Activated CD4-positive, CD25-positive, alpha-beta regulatory T cell treated with anti-CD3 and anti-CD28 coated beads, Interleukin-2, amount 50 U/mL, for 16 hours (primary cell): ENCODE measurements at regions not wholly inside any gene's neighbourhood (a gene's known extent, or its start where the extent isn't known, plus 50 kb on each side); places are given as distances from the start of the nearest gene placed in this dataset.
"Not testable (repeated sequence)": the region's sequence is repeated elsewhere in the genome, so short reads cannot be mapped to it uniquely, and the experiment has no call there.

Experiments
- DNase-seq: peaks from one replicate; pipeline ENCODE4 v3.0.0-alpha.2; 2020; ENCODE audit warnings: low read depth, low spot score

DNA sequence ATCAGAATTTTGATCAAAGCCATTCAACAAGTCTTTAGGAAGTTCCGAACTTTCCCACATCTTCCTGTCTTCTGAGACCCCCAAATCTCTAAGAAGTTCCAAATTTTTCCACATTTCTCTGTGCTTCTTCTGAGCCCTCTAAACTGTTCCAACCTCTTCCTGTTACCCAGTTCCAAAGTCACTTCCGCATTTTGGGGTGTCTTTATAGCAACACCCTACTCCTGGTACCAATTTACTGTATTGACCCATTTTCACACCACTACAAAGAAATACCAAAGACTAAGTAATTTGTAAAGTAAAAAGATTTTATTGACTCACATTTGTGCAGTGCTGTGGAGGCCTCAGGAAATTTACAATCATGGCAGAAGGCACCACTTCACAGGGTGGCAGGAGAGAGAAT, 385.8 kb upstream of the GHITM start:
- DNase-seq: no peak

DNA sequence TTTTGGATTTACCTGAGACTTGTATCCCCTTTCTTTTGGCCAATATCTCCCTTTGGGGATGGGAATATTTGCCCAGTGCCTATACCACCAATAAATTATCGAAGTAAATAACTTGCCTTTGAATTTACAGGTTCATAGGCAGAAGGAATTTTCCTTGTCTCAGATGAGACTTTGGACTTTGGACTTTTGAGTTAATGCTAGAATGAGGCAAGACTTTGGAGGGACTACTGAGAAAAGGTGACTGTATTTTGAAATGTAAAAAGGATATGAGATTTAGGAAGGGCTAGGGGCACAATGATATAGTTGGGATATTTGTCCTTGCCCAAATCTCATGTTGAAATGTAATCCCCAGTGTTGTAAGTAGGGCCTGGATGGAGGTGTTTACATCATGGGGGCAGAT, 384.5 kb upstream of the GHITM start:
- no peak for DNase-seq

DNA sequence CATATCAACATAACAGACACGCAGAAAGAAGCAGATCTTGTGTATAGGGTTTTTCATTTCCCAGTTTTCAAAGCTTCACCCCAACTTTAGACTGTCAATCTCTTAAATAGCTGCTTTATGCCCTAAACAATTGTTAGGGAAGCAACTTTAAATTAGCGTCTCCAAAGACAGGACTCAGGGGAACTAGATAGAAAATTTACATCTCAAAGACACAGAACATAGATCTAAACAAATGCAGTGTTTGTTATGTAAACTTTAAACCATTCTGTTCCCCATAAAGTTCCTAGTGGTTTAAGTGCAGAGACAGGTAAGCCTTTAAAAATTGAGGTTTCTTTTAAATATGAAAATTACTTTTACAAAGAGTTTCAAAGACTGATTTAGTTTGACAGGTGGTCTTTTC, 379.2 kb upstream of the GHITM start:
- no peak for DNase-seq

DNA sequence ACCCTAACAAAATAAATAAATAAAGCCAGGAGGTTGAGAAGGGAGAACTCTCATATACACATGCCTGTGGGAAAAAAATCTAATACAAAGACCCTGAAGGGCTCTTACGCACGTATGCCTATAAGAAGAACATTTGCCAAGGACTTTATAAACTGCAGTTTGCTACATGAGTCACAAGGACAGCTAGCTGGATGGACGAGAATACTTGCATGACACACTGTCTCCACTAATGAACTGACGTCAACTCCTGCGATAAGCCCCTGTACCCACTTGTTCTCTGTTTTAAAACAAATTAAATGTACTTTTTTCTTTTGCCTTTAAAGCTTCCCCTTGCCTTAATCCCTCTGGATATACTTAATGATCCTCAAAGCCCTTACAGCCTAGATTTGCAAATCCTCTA, 374.6 kb upstream of the GHITM start:
- DNase-seq: no peak

DNA sequence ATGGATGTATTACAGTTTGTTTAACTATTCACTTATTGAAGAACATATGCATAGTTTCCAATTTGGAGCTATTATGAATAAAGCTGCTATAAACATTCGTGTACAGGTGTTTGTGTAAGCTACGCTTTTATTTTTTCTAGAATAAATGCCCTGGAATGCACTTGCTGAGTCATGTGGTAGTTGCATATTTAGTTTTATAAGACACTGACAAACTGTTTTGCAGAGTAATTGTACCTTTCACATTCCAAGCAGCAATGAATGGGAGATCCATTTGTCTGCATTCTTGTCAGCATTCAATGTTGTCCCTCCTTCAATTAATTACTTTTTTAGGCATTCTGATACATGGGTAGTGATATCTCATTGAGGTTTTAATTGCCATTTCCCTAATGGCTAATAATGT, 373.6 kb upstream of the GHITM start:
- DNase-seq: no peak

DNA sequence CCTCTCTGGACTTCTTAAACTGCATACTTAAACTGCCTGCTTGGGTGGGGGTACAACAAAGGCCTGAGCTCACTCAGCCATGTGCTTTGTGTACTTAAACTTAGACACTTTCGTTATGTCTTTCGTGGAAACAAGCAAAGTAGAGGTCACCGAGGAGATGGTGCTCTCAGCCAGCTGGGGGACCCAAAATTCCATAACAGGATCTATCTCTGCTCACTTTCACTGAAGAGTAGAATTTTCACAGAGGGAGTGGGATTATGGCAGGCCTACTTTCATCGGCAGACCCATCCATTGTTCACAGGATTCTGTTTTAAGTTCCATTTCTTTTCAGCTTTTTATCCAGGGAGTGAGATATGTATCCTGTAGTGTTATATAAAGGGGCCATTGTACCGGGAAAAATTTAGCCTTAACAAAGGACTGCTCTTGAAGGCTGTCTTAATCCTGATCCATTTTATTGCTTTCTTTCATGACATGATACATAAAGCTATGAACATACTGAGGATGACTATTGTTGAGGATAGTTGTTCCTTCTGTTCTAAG, 370.0 kb upstream of the GHITM start:
- DNase-seq: no peak

DNA sequence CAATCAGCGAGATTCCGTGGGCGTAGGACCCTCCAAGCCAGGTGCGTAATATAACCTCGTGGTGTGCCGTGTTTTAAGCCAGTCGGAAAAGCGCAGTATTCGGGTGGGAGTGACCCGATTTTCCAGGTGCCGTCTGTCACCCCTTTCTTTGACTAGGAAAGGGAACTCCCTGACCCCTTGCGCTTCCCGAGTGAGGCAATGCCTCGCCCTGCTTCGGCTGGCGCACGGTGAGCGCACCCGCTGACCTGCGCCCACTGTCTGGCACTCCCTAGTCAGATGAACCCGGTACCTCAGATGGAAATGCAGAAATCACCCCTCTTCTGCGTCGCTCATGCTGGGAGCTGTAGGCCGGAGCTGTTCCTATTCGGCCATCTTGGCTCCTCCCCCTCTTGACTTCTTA, 352.6 kb upstream of the GHITM start:
- not testable (repeated sequence) for DNase-seq

DNA sequence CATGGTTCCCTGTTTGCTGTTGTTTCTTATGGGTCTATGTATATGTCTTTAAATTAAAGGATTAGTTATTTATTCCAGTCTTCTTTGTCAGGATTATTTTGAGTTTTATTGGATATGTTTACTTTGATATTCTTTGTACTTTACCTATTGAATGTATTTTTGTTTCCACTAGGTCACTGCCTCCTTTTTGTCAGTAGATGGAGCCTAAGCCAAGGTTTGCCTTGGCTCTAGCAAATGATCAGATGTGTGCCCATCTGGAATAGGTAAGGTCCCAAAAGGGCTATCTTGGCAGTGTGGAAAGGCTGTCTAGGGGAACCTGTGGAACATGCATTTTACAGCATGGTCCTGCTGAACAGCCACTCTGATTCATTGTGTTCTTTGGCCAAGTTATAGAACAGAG, 337.3 kb upstream of the GHITM start:
- no peak for DNase-seq

DNA sequence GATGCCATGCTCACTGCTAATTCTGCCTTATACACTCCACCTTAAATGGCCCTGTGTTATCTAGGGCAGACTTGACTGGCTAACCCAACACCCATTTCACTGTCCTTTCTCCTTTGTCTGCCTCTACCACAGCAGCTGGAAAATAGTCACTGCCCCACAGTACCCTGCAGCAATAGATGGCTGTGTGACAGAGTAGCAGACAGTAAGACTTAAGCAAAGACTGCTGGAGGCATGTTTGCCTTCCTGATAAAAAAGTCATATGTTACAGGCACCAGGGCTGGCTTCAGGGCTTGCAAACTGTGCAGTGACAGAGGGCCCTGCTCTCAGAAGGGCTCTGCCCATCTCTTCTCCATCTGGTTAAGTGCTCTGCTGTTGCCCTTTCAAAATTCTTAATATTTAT, 332.6 kb upstream of the GHITM start:
- DNase-seq: no peak

DNA sequence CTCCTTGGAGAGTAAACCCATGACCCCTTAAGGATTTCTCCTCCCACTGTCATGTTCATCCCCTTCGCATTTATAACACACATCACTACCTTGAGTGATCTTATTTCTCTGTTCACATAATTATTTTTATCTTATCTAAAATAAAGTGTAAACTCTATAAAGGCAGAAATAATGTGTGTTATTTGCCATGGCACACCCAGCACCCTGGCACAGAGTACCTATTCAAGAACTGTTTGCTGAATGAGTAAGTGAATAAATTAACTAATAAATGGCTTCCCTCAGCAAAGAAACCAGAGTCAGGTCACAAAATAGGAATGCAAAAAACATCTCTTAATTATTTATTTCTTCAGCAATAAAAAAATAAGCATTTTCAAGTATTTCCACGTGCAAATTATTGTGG, 330.3 kb upstream of the GHITM start:
- DNase-seq: no peak

DNA sequence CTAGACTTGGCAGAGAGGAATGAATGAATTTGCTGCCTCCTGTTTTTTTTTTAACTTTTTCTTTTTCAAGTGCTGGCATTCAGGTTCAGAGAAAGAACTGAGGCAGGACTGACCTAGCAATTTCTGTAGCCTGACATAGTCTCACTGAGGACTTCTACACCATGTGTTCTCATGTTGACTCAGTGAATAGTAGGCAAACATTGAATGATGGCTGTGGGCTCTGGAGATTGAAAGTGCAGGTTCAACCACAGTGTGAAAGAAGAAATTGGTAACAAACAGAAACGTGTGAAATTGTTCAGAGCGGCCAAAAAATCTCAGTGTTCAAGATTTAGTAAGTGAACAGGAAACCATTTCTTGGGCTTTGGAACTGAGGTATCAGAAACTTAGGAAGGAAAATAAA, 322.4 kb upstream of the GHITM start:
- no peak for DNase-seq

DNA sequence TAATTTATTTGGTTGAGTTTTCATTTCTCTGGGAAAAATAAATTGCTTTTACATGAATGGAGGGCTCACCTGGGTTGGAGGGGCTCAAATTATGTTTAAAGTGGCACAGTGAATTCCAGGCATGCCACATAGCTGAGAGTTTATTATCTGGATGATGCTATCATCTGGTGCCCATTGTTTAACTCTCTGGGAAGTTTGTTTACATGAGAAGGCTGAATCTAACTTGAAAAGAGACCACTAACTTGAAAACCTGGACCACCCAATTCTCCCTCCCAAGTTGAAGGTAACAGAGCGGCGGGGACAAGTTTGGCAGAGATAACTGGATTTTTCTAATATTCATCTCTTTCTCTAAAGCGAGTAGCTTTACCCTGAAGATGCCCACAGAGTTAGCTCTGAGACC, 321.5 kb upstream of the GHITM start:
- DNase-seq: no peak

DNA sequence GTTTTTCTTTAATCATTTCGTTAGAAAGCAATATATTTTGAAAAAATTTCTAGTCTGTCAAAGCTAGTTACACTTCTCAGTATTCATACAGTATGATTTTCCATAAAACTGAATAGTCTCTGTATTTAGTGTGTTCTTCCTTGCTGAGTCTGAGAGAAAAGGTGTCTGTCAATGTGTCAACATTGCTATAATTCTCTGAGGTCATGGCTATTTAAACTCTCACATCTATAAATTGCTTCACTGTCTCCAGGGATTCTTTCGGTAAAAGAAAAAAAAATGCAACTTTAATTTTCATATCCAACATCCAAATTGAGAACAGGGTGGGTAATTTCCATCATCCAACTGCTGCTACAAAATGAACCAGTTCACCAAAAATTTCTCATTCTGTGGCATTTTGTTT, 319.7 kb upstream of the GHITM start:
- DNase-seq: no peak

DNA sequence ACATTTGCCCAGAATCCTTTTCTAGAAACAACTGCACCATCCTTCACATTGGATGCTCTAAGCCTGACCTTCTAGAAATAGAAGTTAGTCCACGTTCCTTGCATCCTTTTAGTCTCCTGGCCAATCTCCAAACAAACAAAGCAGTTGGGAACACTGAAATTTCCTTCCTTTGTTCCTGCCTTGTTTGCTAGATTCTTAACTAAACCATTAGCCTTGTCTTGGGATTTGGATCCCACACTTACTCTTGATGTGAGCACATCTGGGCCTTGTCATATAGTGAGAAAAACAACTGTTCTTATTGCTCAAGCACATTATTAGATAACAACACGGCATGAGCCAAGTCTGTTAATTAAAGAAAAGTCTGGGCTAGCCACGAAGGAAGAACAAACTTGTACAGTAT, 319.3 kb upstream of the GHITM start:
- no peak for DNase-seq

DNA sequence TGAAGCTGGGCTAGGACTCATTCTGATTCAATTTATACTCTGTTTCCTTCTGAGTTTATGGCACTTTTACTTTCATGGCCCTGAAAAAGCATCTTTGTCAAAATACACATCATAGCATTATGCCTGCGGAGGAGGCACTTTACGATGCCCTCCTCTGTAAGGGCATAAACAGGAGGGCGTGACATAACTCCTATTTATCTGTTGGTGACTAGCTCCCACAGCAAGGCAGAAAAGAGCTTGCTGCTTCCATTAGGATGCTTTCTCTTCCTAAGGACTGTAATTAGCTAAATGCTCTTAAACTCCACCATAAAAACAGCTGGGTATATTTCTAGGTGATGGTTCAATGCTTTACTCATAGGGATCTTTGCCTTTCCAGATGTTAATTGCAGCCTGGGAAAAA, 315.2 kb upstream of the GHITM start:
- no peak for DNase-seq

DNA sequence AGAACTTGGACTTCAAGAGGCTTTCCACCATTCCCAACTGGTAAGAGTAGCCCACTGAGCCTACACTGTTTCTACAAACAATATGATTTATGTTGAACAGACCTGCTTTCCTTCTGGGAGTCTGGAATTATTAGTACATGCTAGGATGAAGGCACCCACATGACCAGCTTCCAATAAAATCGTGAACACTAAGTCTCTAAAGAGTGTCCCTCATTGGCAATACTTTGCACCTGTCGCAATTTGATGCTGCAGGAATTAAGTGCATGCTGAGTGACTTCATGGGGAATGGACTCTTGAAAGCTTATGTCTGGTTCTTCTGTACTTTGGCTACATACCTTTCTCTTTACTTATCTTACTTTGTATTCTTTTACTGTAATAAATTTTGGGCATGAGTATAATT, 305.2 kb upstream of the GHITM start:
- DNase-seq: no peak

DNA sequence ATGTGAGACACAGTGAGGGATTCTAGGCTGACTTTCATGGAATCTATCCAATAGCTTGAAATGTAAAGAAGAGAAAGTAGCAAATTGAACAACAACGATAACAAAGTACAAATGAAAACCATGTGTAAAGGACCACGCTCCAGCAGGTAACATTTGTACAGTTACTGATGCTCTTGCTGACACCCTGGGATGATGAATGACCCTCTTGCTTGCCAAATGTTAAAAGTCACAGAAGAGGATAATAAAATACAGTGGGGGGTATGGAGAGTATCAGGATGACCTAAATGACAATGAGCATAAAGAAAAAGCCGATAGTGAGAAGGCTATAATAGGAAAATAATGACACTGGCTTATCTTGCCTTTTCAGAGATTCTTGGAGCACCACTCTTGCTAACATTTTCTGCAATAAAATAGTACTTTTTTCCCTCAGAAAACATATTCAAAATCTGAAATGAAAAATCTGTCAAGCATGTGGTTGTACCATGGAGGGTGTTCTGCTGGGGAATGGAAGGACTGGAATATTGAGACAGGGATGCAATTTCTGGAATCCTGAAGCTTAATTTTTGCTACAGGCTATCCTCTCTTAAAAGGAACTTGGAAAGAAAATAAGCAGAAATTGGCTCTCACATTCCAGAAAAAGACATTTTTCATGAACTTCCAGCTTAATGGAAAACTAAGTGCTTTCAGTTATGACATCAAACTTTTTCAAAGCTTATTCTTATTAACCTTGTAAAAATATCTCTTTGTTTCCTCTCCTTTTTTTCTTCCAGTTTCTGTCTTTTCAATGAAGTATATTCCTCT, 303.2 kb upstream of the GHITM start:
- DNase-seq: no peak

DNA sequence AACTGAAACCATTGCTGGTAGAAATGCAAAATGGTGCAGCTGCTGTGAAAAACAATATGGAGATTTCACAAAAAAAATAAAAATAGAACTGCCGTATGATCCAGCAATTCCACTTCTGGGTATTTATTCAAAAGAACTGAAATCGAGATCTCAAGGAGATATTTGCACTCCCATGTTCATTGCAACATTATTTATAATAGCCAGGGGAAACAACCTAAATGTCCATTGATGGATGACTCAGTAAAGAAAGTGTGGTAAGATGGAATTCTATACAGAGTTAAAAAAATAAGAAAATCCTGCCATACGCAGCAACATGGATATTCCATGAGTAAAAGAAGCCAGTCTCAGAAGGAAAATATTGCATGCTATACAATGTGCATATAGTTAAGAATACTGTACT, 290.6 kb upstream of the GHITM start:
- DNase-seq: no peak

DNA sequence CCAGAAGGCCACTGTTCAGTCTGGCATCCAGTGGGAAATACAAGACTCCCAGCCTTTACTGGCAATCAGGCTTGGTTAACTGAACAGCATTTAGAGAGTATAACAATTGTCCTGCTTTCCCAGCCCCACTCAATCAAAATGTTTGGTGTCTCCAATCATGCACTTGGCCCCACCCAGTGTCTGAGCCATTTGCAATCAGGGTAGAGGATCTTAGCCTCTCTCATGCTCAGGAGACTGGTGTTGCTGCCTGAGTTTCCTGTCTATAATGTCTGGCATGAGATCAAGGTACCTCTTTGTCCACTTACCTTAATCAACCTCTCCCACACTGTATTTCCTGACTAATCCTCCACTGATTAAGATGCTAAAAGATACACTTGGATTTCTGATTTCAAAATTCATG, 290.2 kb upstream of the GHITM start:
- no peak for DNase-seq

DNA sequence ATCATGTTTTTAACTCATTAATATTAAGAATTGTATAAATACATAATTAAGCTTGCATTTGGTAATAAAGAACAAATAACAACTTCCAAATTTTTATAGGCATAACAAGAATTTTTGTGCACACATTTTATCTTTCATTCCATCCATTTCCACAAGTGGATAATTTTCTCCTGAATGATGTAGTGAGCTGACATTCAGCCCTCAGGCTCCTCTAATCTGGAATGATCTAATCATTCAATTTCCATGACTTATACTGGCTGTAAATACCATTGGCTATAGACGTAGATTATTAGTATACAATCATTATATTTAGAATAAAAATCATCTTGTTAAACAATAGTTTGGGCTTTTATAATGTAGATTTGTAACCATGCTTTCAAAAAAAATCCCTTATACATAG, 287.2 kb upstream of the GHITM start:
- no peak for DNase-seq

DNA sequence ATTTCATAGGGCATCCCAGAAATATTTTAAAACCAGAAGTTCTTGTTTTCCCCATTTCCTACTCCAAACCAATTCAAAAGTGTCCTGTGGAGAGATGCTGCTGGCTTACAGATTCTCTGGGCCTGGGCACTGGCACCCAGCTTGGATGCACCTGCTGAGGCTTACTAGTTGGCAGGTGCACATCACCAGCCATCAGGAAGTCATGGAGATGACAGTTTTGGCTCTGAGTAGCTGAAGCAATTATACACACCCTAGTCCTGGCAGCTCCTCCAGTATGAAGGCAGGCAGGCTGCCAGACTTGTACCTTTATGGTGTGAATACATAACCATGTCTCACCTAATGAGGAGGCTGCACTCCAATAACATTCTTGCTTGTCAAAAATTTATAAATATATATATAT, 276.6 kb upstream of the GHITM start:
- no peak for DNase-seq

DNA sequence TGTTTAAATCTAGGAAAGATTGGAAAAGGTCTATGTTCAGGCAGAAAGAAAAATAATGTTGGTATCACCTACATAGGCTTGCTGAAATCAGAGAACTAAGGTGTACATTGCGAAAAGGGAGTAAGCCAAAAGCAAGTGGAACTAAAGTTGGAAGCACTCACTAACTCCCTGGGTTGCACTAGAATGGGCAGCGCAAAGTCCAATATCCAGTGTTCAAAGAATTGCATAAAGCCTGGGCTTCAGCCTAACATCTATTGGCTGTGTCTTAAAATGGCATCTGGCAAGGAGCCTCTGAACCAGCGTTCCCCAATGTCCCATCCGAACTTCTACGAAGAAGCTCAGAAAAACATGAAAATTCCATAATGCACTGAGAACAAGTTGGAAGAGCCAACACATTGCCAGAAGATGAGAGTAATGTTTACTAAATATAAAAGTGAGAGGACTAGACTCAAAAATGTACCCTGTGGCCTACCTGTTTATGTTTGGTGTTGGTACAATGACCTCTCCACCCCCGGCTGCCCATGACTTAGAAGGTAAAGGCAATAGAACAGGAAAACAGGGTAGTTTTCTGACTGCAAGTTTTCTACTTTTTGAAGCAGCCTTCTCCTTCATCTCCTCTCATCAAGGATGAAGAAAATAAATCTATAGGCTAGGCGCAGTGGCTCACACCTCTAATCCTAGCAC, 275.9 kb upstream of the GHITM start:
- no peak for DNase-seq

DNA sequence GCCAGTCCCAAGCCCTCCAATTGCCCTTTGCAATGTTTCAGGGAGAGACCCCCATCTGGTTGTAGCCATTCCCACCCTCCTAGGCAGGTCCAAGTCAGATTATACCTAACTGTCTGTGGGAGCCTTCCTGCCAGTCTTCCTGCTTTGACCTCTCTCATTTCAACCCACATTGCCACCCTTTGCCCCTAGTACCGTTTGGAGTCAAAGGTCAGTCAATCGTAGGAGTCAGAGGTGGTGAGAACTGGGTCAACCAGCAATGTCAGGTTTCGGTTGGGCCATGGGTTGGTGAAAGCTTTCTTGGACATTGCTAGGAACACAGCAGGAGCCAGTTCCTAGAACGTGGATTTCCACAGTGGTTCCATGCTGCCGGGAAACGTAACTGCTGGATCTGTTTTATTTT, 269.4 kb upstream of the GHITM start:
- DNase-seq: no peak
